Mucosa of descending colon (tissue), 3 donors: ENCODE measurements at regions not wholly inside any gene's neighbourhood (a gene's known extent, or its start where the extent isn't known, plus 50 kb on each side); places are given as distances from the start of the nearest gene placed in this dataset.
"Not testable (repeated sequence)": the region's sequence is repeated elsewhere in the genome, so short reads cannot be mapped to it uniquely, and the experiment has no call there.

Experiments
- ATAC-seq: fragments of 200-7000 bp; cut with Tn5 transposase; one replicate; pipeline ENCODE4 v1.9.1; 2020; ENCODE audit warnings: mild to moderate bottlenecking, moderate library complexity
- DNase-seq, 3 donors: peaks; one replicate each; pipeline ENCODE4 v3.0.0-alpha.2; 2020
- H3K36me3 ChIP-seq: fragments of 200-600 bp; one replicate; pipeline ENCODE4 v1.8.0; 2021; ENCODE audit warnings: low read depth, mild to moderate bottlenecking
- H3K4me1 ChIP-seq: fragments of 200-600 bp; one replicate; pipeline ENCODE4 v1.8.0; 2021; ENCODE audit warnings: low read depth, mild to moderate bottlenecking
- H3K4me3 ChIP-seq: fragments of 200-600 bp; one replicate; pipeline ENCODE4 v1.8.0; 2021; ENCODE audit warnings: mild to moderate bottlenecking
- H3K9me3 ChIP-seq: fragments of 200-600 bp; one replicate; pipeline ENCODE4 v1.8.0; 2021; ENCODE audit warnings: mild to moderate bottlenecking
- intact Hi-C, 2 donors: fragments of 100-400 bp; cut with DNase I in 1 of 2; cut with micrococcal nuclease in 1 of 2; formaldehyde crosslinking; loops; one replicate each; pipeline versions ENCODE4 v1.11.0 to v1.11.1; 2022; cut with DNase I, micrococcal nuclease
- TF ChIP-seq, protein P1 (sequence below): fragments of 200-600 bp; IDR thresholded peaks from one replicate; pipeline ENCODE4 v1.8.0; 2022; ENCODE audit warnings: antibody characterized with exemption, mild to moderate bottlenecking
- donor health status: DM: no; HTN: no; CAD: no; lungs with moderate emphysema.
- donor health status: DM: no; HTN: no; CAD: no.
- donor health status: DM: no; HTN: yes; CAD: no.

DNA sequence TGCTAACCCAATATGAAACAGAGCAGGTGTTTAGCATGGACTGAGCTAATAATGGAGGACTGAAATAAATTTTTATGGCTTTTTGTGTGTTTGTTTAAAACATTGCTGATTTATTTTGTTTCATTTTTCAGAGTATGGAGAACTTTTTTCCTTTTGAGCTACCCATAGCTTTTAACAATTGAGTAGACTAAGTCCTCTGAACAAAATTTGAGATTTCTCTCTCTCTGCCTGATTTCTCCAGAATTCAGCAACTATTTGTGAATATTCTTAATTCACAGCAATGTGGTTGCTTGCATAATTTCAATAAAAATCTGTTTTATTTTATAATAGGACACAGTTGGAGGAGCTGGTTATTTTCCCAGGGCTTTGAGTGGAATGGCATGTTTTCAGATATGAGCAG is 103.7 kb downstream of the TPBG start:
- Histone ChIP-seq H3K36me3 (no peaks in the 10 kb centered on the region), H3K9me3 (peaks cover 27% of the 10 kb centered on the region), H3K4me1 (no peaks in the 10 kb centered on the region), H3K4me3 (no peak overlapping the region)
- intact Hi-C loops, result no loop called here
- no peak for ATAC-seq
- no peak for DNase-seq
- TF ChIP-seq, protein P1, sequence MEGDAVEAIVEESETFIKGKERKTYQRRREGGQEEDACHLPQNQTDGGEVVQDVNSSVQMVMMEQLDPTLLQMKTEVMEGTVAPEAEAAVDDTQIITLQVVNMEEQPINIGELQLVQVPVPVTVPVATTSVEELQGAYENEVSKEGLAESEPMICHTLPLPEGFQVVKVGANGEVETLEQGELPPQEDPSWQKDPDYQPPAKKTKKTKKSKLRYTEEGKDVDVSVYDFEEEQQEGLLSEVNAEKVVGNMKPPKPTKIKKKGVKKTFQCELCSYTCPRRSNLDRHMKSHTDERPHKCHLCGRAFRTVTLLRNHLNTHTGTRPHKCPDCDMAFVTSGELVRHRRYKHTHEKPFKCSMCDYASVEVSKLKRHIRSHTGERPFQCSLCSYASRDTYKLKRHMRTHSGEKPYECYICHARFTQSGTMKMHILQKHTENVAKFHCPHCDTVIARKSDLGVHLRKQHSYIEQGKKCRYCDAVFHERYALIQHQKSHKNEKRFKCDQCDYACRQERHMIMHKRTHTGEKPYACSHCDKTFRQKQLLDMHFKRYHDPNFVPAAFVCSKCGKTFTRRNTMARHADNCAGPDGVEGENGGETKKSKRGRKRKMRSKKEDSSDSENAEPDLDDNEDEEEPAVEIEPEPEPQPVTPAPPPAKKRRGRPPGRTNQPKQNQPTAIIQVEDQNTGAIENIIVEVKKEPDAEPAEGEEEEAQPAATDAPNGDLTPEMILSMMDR, result no peak

DNA sequence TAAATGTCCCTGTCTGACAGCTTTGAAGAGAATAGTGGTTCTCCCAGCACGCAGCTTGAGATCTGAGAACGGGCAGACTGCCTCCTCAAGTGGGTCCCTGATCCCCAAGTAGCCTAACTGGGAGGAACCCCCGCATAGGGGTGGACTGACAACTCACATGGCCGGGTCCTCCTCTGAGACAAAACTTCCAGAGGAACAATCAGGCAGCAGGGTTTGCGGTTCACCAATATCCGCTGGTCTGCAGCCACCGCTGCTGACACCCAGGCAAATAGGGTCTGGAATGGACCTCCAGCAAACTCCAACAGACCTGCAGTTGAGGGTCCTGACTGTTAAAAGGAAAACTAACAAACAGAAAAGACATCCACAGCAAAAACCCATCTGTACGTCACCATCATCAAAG is 106.5 kb downstream of the TPBG start:
- H3K4me3 ChIP-seq, ATAC-seq, H3K36me3 ChIP-seq, H3K4me1 ChIP-seq, DNase-seq, intact Hi-C loops: not testable (repeated sequence)
- peaks cover 27% of the 10 kb centered on the region for H3K9me3 ChIP-seq

GRCh38 chr6:82475106-82475505 is 111.5 kb downstream of the TPBG start:
- H3K4me3 ChIP-seq, ATAC-seq, DNase-seq, H3K9me3 ChIP-seq, H3K4me1 ChIP-seq, intact Hi-C loops, H3K36me3 ChIP-seq: not testable (repeated sequence)

GRCh38 chr6:82484001-82484400 is 120.4 kb downstream of the TPBG start:
- no peaks in the 10 kb centered on the region for H3K4me1 ChIP-seq
- H3K9me3 ChIP-seq, result peaks cover 25% of the 10 kb centered on the region
- TF ChIP-seq, protein P1, result no peak
- DNase-seq (no peak), ATAC-seq (no peak)
- intact Hi-C loops, result no loop called here
- H3K4me3 ChIP-seq, result no peak overlapping the region
- H3K36me3 ChIP-seq, result no peaks in the 10 kb centered on the region

DNA sequence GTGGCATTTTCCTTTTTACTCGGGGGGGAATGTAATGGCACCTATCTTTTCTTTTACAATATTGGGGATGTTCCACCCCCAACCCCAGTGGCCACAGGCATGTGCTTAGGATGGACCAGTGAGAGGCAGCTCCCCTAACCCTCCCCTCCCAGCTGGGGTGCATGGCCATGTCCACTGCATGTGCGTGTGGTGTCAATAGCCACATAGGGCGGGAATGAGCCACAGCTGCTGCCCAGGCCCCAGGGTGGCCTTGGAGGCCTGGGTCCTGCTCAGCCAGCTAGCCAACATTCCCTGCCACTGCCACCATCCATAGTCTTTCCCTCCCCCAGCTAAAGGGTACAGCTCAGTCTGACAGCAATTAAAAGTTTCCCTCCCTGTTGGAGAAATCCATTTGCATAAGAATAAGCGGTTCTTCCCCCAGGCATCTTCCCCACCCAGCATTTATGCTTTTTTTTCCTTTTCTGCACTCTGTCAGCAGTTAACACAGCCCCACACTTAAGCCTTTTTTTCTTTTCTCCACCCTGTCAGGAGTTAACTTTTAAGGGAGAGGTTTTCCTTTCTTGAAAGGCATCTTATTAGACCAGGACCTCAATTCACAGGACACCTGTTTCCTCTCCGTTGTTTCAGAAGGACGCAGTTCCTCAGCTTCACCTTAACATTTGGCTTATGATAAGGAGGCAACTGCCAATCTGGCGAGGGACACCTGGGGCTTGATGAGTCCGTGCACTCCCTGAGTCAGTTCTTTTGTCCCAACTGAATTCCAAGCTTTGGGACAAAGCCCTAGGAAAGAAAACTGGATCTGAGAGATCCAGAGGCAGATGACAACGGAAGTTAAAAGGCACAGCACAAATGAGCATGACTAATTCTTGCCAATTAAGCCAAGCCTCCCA is 121.4 kb downstream of the TPBG start:
- Histone ChIP-seq H3K4me3 (no peak overlapping the region), H3K36me3 (no peaks in the 10 kb centered on the region), H3K9me3 (peaks cover 25% of the 10 kb centered on the region), H3K4me1 (no peaks in the 10 kb centered on the region)
- ATAC-seq (no peak), DNase-seq (no peak)
- intact Hi-C loops, result no loop called here
- TF ChIP-seq, protein P1, result no peak

GRCh38 chr6:82487895-82488294 is 124.3 kb downstream of the TPBG start:
- Histone ChIP-seq H3K9me3 (peaks cover 25% of the 10 kb centered on the region), H3K36me3 (no peaks in the 10 kb centered on the region), H3K4me3 (no peak overlapping the region), H3K4me1 (no peaks in the 10 kb centered on the region)
- intact Hi-C loops, result no loop called here
- TF ChIP-seq, protein P1, result no peak
- ATAC-seq, result no peak
- no peak for DNase-seq
